CD4-positive, alpha-beta T cell treated with Interleukin-12 subunit alpha and Interleukin-12 subunit beta, for 1 hour (primary cell): ENCODE measurements at regions not wholly inside any gene's neighbourhood (a gene's known extent, or its start where the extent isn't known, plus 50 kb on each side); places are given as distances from the start of the nearest gene placed in this dataset.

Experiments
- DNase-seq: peaks from one replicate; pipeline ENCODE4 v3.0.0-alpha.2; 2020

- no peak for DNase-seq
These were observed 74.9 kb upstream of the SPATA13 start for GRCh38 chr13:24085662-24086061.

DNA sequence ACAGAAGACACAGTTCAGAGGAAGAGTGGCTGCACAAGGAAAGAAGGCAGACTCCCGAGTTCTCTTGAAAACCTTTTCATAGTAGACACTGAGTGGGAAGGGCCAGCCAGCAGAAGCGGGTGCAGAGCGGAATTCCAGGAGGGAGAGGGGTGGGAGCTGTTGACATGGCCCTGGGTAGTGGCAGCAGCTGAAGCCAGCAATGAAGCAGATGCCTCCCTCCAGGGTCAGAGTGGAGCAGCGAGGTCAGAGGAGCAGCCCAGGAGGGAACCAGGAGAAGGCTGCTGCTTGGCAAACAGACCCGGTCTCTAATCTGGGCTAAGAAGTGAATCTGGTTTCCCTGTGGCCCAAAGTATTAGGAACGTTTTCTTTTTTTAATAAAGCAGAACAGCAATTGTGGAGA, 73.9 kb upstream of the SPATA13 start:
- no peak for DNase-seq

DNA sequence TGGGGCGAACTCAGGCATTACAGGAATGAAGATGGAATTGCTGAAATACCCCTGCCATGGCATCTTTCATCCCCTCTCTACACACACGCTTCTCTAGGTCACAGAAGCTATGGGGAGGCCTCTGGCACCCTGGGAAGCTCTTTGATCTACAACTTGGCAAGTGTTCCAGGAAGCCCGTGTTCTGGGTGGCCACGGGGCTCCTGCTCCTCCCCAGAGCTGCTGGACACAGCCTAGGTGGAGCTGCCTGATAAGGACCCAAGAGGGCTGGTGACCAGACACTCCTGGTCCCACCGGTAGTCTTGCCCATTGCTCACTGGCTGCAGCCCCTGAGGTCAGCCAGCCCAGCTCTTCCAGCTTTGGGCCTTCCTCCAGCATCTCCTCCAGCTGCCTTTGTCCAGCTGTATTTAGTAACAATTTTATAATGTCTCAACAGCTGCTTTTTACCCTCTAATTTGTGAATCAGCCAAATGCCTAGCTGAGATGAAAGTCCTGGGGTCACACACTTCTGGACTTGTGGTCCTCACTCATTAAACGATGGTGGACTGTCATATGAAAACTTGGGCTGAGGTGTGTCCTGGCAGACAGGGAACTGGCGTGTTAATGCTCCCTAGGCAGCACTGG, 72.8 kb upstream of the SPATA13 start:
- no peak for DNase-seq

DNA sequence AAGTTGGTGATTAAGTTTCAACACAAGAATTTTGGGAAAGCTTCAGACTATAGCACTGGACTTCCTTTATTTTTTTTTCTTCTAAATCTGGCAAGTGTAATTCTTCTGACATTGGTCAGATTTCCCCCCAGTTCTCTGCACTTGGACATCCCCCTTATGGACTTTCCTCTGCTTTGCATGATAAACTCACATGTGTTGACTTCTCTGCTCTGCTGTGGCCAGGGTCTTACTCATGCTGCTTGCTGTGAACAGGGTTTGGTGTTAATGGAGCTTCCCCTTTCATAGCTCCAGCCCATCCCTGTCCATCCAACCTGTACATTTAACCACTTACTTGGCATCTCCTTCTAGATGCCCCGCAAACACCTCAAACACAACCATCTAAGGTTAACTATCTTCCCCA, 70.5 kb upstream of the SPATA13 start:
- DNase-seq: no peak

GRCh38 chr13:24091080-24091479, 69.4 kb upstream of the SPATA13 start:
- DNase-seq: no peak

GRCh38 chr13:24092108-24092507, 68.4 kb upstream of the SPATA13 start:
- no peak for DNase-seq

GRCh38 chr13:24093047-24093446, 67.5 kb upstream of the SPATA13 start:
- no peak for DNase-seq

DNA sequence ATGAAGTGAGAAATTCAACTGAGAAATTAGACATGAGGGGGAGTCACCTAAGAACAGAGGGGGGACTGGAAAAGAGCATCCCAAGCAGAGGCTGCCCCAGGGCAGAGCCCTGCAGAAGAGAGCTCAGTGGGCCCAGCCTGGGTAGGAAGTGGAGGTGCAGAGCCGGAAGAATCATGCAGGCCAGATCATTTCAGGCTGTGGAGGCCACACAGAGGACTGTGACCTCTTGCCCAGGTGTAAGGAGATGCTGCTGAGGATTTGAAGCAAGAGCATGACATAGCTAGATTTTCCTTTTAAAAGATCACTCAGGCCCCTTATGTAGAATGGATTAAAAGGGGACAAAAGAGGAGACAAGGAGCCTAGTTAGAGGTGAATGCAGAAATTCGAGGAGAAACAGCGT, 63.9 kb upstream of the SPATA13 start:
- DNase-seq: no peak

DNA sequence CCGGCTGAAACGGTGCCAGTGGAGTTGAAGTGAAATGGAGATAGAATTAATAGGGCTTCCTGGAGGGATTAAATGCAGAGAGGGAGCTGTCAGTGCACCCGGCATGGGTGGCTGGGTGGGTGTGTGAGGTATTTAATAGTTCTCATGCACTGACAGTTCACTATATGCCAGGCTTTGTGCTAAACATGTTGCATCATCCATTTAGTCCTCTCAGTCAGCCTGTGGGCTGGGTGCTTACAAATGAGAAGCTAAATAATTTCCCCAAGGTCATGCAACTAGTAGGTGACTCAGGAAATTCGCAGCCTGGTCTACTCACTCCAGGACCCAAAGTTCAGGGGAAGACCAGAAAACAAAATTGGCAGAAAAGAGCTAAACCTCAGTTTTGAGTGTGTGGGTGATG, 63.5 kb upstream of the SPATA13 start:
- no peak for DNase-seq

DNA sequence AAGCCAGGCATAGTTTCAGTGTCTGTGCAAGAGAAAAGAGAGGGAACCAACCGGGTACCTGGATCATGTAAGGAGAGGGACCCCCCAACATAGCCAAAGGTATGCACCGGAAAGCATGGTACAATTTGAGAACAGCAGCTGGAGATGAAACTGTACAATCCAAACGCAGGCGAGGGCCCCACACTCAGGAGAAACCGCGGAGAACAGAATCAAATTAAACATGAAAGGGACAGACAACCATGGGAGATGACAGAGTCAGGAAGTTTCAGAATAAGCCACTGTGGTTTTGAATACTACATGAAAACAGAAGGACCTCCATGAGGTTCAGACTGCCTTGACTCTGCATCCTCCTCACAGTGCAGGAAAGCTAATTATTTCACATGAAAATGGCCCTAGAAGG, 62.9 kb upstream of the SPATA13 start:
- no peak for DNase-seq

DNA sequence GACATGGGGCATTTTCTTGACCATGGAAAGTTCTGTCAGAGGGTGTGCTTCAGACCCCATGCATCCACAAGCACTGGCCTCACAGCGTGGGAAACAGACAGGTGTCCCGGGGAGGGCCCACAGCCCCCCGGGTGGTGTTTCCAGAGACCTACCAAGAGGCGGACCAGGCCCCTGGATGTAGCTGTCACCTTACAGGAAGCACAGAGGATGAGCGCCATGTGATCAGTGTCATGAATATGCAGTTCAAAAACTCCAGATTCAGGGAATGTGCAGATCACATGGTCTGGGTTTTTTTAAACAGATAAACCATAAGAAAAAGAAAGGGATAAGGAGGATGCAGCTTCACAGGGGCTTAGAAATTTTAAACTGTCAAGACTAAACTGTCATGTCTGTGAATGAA, 61.0 kb upstream of the SPATA13 start:
- no peak for DNase-seq

GRCh38 chr13:24100188-24100587, 60.3 kb upstream of the SPATA13 start:
- DNase-seq: no peak

- DNase-seq: no peak
These were observed 56.6 kb upstream of the SPATA13 start for GRCh38 chr13:24103782-24104372.

- no peak for DNase-seq
These were observed 55.8 kb upstream of the SPATA13 start for GRCh38 chr13:24104723-24105122.

- no peak for DNase-seq
These were observed 54.1 kb upstream of the SPATA13 start for GRCh38 chr13:24106429-24106828.

DNA sequence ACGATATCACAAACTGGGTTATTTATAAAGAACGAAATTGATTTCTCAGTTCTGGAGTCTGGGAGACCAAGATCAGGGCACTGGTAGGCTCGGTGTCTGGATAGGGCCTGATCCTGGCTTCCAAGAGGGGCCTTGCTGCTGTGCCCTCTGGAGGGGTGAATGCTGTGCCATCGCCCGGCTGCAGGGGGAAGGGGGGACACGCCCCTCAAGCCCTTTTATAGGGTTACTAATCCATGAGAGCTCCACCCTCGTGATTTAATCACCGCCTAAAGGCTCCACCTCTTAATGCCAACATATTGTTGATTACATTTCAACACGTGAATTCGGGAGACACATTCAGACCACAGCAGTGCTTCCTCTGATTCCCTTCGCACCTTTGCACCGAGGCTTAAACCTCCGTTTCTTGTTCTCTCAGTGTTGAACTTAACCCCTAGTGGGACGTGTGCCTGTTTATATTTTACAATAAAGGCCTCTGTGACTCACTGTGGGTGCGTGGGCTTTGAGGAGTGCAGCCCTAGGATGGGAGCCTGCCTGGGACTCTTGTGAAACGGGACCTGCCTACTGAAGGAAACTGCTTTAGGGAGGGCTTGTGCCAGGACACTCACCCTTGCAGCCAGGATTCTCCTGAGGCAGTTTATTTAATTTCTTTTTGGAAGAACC, 52.4 kb upstream of the SPATA13 start:
- DNase-seq: no peak

DNA sequence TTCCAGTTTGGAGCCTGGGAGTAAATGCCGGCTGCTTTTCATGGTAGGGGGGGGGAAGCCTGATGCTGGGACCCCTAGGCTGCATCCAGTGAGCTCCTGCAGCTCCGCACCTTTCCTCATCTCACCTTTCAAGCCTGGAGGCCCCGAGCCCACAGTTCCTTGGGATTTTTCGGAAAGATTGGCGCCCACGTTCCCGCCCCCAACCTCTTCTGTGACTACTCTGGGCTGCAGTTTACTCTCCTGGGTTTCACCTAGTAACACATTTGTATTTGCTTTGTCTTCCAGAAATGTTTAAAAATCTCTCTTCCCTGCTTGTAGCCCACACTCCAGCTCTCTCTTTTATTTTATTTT, 51.9 kb upstream of the SPATA13 start:
- no peak for DNase-seq

DNA sequence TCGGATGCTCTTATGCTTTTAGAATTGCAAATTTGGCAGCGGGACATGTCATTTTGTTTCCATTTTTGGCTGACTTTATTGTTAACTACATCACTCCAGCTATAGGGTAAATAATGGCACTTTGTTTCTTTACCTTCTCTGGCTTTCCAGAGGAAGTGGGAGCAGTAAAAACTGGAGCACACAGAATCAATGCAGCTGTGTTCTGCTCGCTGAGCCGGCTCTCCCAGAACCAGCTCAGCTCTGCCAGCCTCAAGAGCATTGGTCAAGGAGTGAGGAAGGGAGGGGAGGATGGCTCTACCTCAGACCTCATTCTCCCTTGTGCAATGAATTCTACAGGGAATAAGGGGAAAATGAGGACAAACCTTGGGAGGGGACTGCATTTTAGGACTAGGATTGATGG, 50.5 kb upstream of the SPATA13 start:
- DNase-seq: no peak
